HepG2 (cell line): ENCODE measurements at regions not wholly inside any gene's neighbourhood (a gene's known extent, or its start where the extent isn't known, plus 50 kb on each side); places are given as distances from the start of the nearest gene placed in this dataset.

Source experiments
- ARID3A ChIP-seq: IDR thresholded peaks from 2 replicates; pipeline ENCODE4 v1.6.1; 2012; ENCODE audit warnings: low read depth, low read length, improper control_type of control experiment
- BCL6 ChIP-seq: IDR thresholded peaks from 2 replicates; pipeline ENCODE4 v1.6.1; 2016; ENCODE audit warnings: missing genetic modification reagents, missing compliant biosample characterization
- FOXP1 ChIP-seq, 2 experiments: fragments of 450-650 bp in 1 of 2; IDR thresholded peaks; 2 replicates each; pipeline ENCODE4 v1.6.1; 2017 to 2018; ENCODE audit warnings: antibody characterized with exemption in 1 of 2
- GATAD2A ChIP-seq: IDR thresholded peaks from 2 replicates; pipeline ENCODE4 v1.6.1; 2016
- GFI1 ChIP-seq: sonication (generic); formaldehyde crosslinking; IDR thresholded peaks from 2 replicates; pipeline ENCODE4 v1.5.0; 2020; ENCODE audit warnings: missing genetic modification reagents, mild to moderate bottlenecking, borderline replicate concordance
- HNRNPK ChIP-seq: fragments of 200-400 bp; formaldehyde crosslinking; IDR thresholded peaks from 2 replicates; pipeline ENCODE4 v1.6.1; 2018; ENCODE audit warnings: low read length, low read depth, moderate library complexity, mild to moderate bottlenecking; ENCODE audit not compliant: poor library complexity, severe bottlenecking
- JDP2 ChIP-seq: sonication (generic); formaldehyde crosslinking; IDR thresholded peaks from 2 replicates; pipeline ENCODE4 v1.8.1; 2022; ENCODE audit warnings: missing genetic modification reagents, borderline replicate concordance
- KDM2A ChIP-seq: sonication (generic); formaldehyde crosslinking; IDR thresholded peaks from 2 replicates; pipeline ENCODE4 v1.4.0; 2020; ENCODE audit warnings: low read depth, missing genetic modification reagents, borderline replicate concordance
- KDM4B ChIP-seq: sonication (generic); formaldehyde crosslinking; IDR thresholded peaks from 2 replicates; pipeline ENCODE4 v1.4.0; 2020; ENCODE audit warnings: missing genetic modification reagents
- KLF11 ChIP-seq: IDR thresholded peaks from 2 replicates; pipeline ENCODE4 v1.6.1; 2016; ENCODE audit warnings: missing compliant biosample characterization
- MIER3 ChIP-seq: IDR thresholded peaks from 2 replicates; pipeline ENCODE4 v1.6.1; 2016; ENCODE audit warnings: missing compliant biosample characterization, borderline replicate concordance
- MZF1 ChIP-seq: sonication (generic); formaldehyde crosslinking; IDR thresholded peaks from 2 replicates; pipeline ENCODE4 v1.8.1; 2023; ENCODE audit warnings: mild to moderate bottlenecking, missing genetic modification reagents, borderline replicate concordance
- NAIF1 ChIP-seq: sonication (generic); formaldehyde crosslinking; IDR thresholded peaks from 2 replicates; pipeline ENCODE4 v1.5.0; 2020; ENCODE audit warnings: mild to moderate bottlenecking, missing genetic modification reagents, borderline replicate concordance
- NFIC ChIP-seq: IDR thresholded peaks from 2 replicates; pipeline ENCODE4 v1.6.1; 2012; ENCODE audit warnings: mild to moderate bottlenecking, low read length, inconsistent platforms
- NR2C2 ChIP-seq: sonication (generic); formaldehyde crosslinking; IDR thresholded peaks from 2 replicates; pipeline ENCODE4 v1.4.0; 2020; ENCODE audit warnings: missing genetic modification reagents, mild to moderate bottlenecking, moderate library complexity, borderline replicate concordance
- POGZ ChIP-seq: sonication (generic); formaldehyde crosslinking; IDR thresholded peaks from 2 replicates; pipeline ENCODE4 v1.4.0; 2020; ENCODE audit warnings: mild to moderate bottlenecking, missing genetic modification reagents
- TAF15 ChIP-seq: fragments of 200-400 bp; formaldehyde crosslinking; IDR thresholded peaks from one replicate; pipeline ENCODE4 v1.6.1; 2018; ENCODE audit warnings: mild to moderate bottlenecking, low read depth, low read length; ENCODE audit not compliant: poor library complexity, severe bottlenecking
- TBX3 ChIP-seq: fragments of 450-650 bp; IDR thresholded peaks from 2 replicates; pipeline ENCODE4 v1.6.1; 2017; ENCODE audit warnings: antibody characterized with exemption, mild to moderate bottlenecking, inconsistent platforms, borderline replicate concordance
- ZKSCAN8 ChIP-seq: IDR thresholded peaks from 2 replicates; pipeline ENCODE4 v1.6.1; 2016; ENCODE audit warnings: borderline replicate concordance, missing genetic modification reagents, missing compliant biosample characterization
- ZNF205 ChIP-seq: IDR thresholded peaks from 2 replicates; pipeline ENCODE4 v1.6.1; 2018; ENCODE audit warnings: missing biosample characterization, missing genetic modification reagents
- ZNF34 ChIP-seq: sonication (generic); formaldehyde crosslinking; IDR thresholded peaks from 2 replicates; pipeline ENCODE4 v1.4.0; 2020; ENCODE audit warnings: mild to moderate bottlenecking, missing genetic modification reagents, borderline replicate concordance
- ZNF343 ChIP-seq: sonication (generic); formaldehyde crosslinking; IDR thresholded peaks from 2 replicates; pipeline ENCODE4 v1.4.0; 2020; ENCODE audit warnings: mild to moderate bottlenecking, missing genetic modification reagents
- ZSCAN29 ChIP-seq: sonication (generic); formaldehyde crosslinking; conservative IDR thresholded peaks from 2 replicates; pipeline ENCODE4 v1.4.0; 2020; ENCODE audit warnings: mild to moderate bottlenecking, missing genetic modification reagents
- TF ChIP-seq, protein P1 (sequence below): IDR thresholded peaks from 2 replicates; pipeline ENCODE4 v1.6.1; 2016; ENCODE audit warnings: low read depth, missing genetic modification reagents, missing compliant biosample characterization

- TF ChIP-seq ARID3A (peak; percentile 91; the same call in 1 of the 2 replicates), NFIC (peak; percentile 78), MIER3 (CRISPR knock-in tag) (peak; percentile 16; the same call in 1 of the 2 replicates), KDM4B (CRISPR knock-in tag) (no peak; the same call in 1 of the 2 replicates), HNRNPK (no peak), MZF1 (no peak), FOXP1 (IDR thresholded peaks at IDR 0.05) (no peak), FOXP1 (CRISPR knock-in tag; IDR thresholded peaks at IDR 0.05) (peak; percentile 67; the same call in 1 of the 2 replicates), NAIF1 (no peak), ZNF205 (CRISPR knock-in tag) (0 out of 2 replicates have a peak, but pooled peaks have one; percentile 40), BCL6 (CRISPR knock-in tag) (peak; percentile 88), NR2C2 (CRISPR knock-in tag) (peak; percentile 24; the same call in 1 of the 2 replicates), GATAD2A (CRISPR knock-in tag) (peak; percentile 88), KDM2A (CRISPR knock-in tag) (no peak), ZKSCAN8 (CRISPR knock-in tag) (peak; percentile 53; the same call in 1 of the 2 replicates), JDP2 (CRISPR knock-in tag) (no peak), ZNF34 (CRISPR knock-in tag) (peak; percentile 89; the same call in 1 of the 2 replicates), TAF15 (no peak), KLF11 (peak; percentile 56; the same call in 1 of the 2 replicates), GFI1 (0 out of 2 replicates have a peak, but pooled peaks have one; percentile 46), ZSCAN29 (CRISPR knock-in tag) (peak; percentile 72; the same call in 1 of the 2 replicates), TBX3 (peak; percentile 72), ZNF343 (peak; percentile 38; the same call in 1 of the 2 replicates), POGZ (CRISPR knock-in tag) (peak; percentile 48; the same call in 1 of the 2 replicates)
- TF ChIP-seq, protein P1, sequence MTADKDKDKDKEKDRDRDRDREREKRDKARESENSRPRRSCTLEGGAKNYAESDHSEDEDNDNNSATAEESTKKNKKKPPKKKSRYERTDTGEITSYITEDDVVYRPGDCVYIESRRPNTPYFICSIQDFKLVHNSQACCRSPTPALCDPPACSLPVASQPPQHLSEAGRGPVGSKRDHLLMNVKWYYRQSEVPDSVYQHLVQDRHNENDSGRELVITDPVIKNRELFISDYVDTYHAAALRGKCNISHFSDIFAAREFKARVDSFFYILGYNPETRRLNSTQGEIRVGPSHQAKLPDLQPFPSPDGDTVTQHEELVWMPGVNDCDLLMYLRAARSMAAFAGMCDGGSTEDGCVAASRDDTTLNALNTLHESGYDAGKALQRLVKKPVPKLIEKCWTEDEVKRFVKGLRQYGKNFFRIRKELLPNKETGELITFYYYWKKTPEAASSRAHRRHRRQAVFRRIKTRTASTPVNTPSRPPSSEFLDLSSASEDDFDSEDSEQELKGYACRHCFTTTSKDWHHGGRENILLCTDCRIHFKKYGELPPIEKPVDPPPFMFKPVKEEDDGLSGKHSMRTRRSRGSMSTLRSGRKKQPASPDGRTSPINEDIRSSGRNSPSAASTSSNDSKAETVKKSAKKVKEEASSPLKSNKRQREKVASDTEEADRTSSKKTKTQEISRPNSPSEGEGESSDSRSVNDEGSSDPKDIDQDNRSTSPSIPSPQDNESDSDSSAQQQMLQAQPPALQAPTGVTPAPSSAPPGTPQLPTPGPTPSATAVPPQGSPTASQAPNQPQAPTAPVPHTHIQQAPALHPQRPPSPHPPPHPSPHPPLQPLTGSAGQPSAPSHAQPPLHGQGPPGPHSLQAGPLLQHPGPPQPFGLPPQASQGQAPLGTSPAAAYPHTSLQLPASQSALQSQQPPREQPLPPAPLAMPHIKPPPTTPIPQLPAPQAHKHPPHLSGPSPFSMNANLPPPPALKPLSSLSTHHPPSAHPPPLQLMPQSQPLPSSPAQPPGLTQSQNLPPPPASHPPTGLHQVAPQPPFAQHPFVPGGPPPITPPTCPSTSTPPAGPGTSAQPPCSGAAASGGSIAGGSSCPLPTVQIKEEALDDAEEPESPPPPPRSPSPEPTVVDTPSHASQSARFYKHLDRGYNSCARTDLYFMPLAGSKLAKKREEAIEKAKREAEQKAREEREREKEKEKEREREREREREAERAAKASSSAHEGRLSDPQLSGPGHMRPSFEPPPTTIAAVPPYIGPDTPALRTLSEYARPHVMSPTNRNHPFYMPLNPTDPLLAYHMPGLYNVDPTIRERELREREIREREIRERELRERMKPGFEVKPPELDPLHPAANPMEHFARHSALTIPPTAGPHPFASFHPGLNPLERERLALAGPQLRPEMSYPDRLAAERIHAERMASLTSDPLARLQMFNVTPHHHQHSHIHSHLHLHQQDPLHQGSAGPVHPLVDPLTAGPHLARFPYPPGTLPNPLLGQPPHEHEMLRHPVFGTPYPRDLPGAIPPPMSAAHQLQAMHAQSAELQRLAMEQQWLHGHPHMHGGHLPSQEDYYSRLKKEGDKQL = peak; percentile 67; the same call in 1 of the 2 replicates
Measured at GRCh38 chr2:62577994-62578781, 72.2 kb upstream of the TMEM17 start (continued).
